MM.1S (cell line): ENCODE measurements at regions not wholly inside any gene's neighbourhood (a gene's known extent, or its start where the extent isn't known, plus 50 kb on each side); places are given as distances from the start of the nearest gene placed in this dataset.

ENCODE experiments used
- EZH2 ChIP-seq: fragments of 300-600 bp; sonication (generic); optimal IDR thresholded peaks from 2 replicates; pipeline ENCODE3; 2017; ENCODE audit warnings: low read depth, mild to moderate bottlenecking, antibody characterized with exemption, low read length, mixed read lengths
- TF ChIP-seq, protein P1 (sequence below): fragments of 300-600 bp; sonication (generic); IDR thresholded peaks from 2 replicates; pipeline ENCODE4 v1.5.1; 2016; ENCODE audit warnings: antibody characterized with exemption, low read length, mixed read lengths

DNA sequence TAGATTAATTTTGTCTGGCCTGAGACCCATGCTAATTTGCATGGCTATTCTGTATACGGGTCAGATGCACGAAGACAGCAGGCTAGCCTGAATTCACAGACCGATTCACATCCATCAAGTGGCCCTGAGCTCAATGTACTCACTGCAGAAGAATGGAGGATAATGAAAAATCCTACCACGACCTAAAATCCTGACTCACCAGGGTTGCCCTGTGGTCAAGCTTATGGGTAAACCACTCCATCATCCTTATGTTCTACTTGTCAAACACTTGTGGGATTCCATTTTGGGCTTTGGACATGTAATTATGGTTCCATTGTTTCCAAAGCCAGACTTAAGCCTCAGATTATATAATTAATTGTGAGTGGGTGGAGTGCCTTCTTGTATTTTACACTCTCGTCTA, 110.4 kb upstream of the ZNF438 start:
- TF ChIP-seq, protein P1, sequence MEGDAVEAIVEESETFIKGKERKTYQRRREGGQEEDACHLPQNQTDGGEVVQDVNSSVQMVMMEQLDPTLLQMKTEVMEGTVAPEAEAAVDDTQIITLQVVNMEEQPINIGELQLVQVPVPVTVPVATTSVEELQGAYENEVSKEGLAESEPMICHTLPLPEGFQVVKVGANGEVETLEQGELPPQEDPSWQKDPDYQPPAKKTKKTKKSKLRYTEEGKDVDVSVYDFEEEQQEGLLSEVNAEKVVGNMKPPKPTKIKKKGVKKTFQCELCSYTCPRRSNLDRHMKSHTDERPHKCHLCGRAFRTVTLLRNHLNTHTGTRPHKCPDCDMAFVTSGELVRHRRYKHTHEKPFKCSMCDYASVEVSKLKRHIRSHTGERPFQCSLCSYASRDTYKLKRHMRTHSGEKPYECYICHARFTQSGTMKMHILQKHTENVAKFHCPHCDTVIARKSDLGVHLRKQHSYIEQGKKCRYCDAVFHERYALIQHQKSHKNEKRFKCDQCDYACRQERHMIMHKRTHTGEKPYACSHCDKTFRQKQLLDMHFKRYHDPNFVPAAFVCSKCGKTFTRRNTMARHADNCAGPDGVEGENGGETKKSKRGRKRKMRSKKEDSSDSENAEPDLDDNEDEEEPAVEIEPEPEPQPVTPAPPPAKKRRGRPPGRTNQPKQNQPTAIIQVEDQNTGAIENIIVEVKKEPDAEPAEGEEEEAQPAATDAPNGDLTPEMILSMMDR, result no peak
- no peak for TF ChIP-seq EZH2
